ENCODE measurements at regions not wholly inside any gene's neighbourhood (a gene's known extent, or its start where the extent isn't known, plus 50 kb on each side); places are given as distances from the start of the nearest gene placed in this dataset.
"Not testable (repeated sequence)": the region's sequence is repeated elsewhere in the genome, so short reads cannot be mapped to it uniquely, and the experiment has no call there.

- Histone ChIP-seq H3K27ac (no peak overlapping the region), H2AFZ (replicated peaks) (no peak overlapping the region), H3K4me3 (no peak overlapping the region), H3F3A (ENCODE audit: low read depth) (no peaks in the 10 kb centered on the region), H3K36me3 (no peaks in the 10 kb centered on the region), H3K9me3 (ENCODE audit: low read depth) (no peaks in the 10 kb centered on the region), H3K4me2 (no peak overlapping the region), H3K79me2 (ENCODE audit: low read depth) (no peaks in the 10 kb centered on the region), H3K4me1 (no peaks in the 10 kb centered on the region), H4K20me1 (ENCODE audit: low read depth) (no peaks in the 10 kb centered on the region), H3K27me3 (no peaks in the 10 kb centered on the region), H3K9ac (no peak overlapping the region)
- H3K9me3 Mint-ChIP-seq: no peaks in the 10 kb centered on the region
- no peak for TF ChIP-seq CTCF (IDR thresholded peaks at IDR 0.05)
- TF ChIP-seq EZH2phosphoT487 (IDR thresholded peaks at IDR 0.05): no peak
- TF ChIP-seq EZH2 (IDR thresholded peaks at IDR 0.05): no peak
- no peak for DNase-seq (ENCODE audit: low spot score)
- peaks cover 5% of the 10 kb centered on the region for H3K4me1 Mint-ChIP-seq
- no peaks in the 10 kb centered on the region for H3K36me3 Mint-ChIP-seq
- H3K27ac Mint-ChIP-seq: no peak overlapping the region
- no peaks in the 10 kb centered on the region for H3K27me3 Mint-ChIP-seq (ENCODE audit: insufficient read depth, low read depth)
- no peak overlapping the region for H3K4me3 Mint-ChIP-seq
These were observed 76.7 kb upstream of the PICALM start for GRCh38 chr11:86145439-86146156.

- TF ChIP-seq EZH2 (IDR thresholded peaks at IDR 0.05): no peak
- no peak for TF ChIP-seq EZH2phosphoT487 (IDR thresholded peaks at IDR 0.05)
- no peak for TF ChIP-seq CTCF (IDR thresholded peaks at IDR 0.05)
- Histone ChIP-seq H4K20me1 (ENCODE audit: low read depth) (no peaks in the 10 kb centered on the region), H3F3A (ENCODE audit: low read depth) (no peaks in the 10 kb centered on the region), H3K36me3 (no peaks in the 10 kb centered on the region), H3K27ac (no peak overlapping the region), H3K9ac (no peak overlapping the region), H3K4me1 (no peaks in the 10 kb centered on the region), H3K27me3 (no peaks in the 10 kb centered on the region), H3K9me3 (ENCODE audit: low read depth) (no peaks in the 10 kb centered on the region), H3K79me2 (ENCODE audit: low read depth) (no peaks in the 10 kb centered on the region), H2AFZ (replicated peaks) (no peak overlapping the region), H3K4me2 (no peak overlapping the region), H3K4me3 (no peak overlapping the region)
- Mint-ChIP-seq H3K36me3 (no peaks in the 10 kb centered on the region), H3K27ac (no peak overlapping the region), H3K27me3 (ENCODE audit: insufficient read depth, low read depth) (no peaks in the 10 kb centered on the region), H3K4me1 (peaks cover 5% of the 10 kb centered on the region), H3K9me3 (no peaks in the 10 kb centered on the region), H3K4me3 (no peak overlapping the region)
- no peak for DNase-seq (ENCODE audit: low spot score)
These were observed 76.0 kb upstream of the PICALM start for GRCh38 chr11:86144846-86145245.

GRCh38 chr11:86144087-86144486, 75.2 kb upstream of the PICALM start:
- not testable (repeated sequence) for H3K27me3 ChIP-seq; H4K20me1 ChIP-seq (ENCODE audit: low read depth); H3K9ac ChIP-seq; H3K36me3 ChIP-seq; DNase-seq (ENCODE audit: low spot score); H3K27ac ChIP-seq; H3K4me1 Mint-ChIP-seq; H3K27ac Mint-ChIP-seq; H3K9me3 ChIP-seq (ENCODE audit: low read depth); H3K4me3 ChIP-seq; H3K79me2 ChIP-seq (ENCODE audit: low read depth); H3K4me2 ChIP-seq; H3K27me3 Mint-ChIP-seq (ENCODE audit: insufficient read depth, low read depth); H3K4me3 Mint-ChIP-seq; H3K4me1 ChIP-seq; H3K36me3 Mint-ChIP-seq; H2AFZ ChIP-seq (replicated peaks); H3F3A ChIP-seq (ENCODE audit: low read depth); H3K9me3 Mint-ChIP-seq

All from neural progenitor cell (in vitro differentiated cells).